Body of pancreas (tissue), 4 donors: ENCODE measurements at regions not wholly inside any gene's neighbourhood (a gene's known extent, or its start where the extent isn't known, plus 50 kb on each side); places are given as distances from the start of the nearest gene placed in this dataset.

ENCODE experiments used
- POLR2A ChIP-seq, 3 donors: fragments of 450-650 bp; IDR thresholded peaks; one replicate each; pipeline ENCODE4 v1.6.1; 2016; ENCODE audit warnings: antibody characterized with exemption in 3 of 3, mild to moderate bottlenecking in 2 of 3
- TF ChIP-seq, protein P1 (sequence below), 7 experiments: fragments of 450-650 bp in 4 of 7; fragments of 200-600 bp in 3 of 7; sonication (generic) in 3 of 7; IDR thresholded peaks; one replicate each; pipeline ENCODE4 v1.5.1; 2016 to 2019; ENCODE audit warnings: antibody characterized with exemption in 7 of 7

DNA sequence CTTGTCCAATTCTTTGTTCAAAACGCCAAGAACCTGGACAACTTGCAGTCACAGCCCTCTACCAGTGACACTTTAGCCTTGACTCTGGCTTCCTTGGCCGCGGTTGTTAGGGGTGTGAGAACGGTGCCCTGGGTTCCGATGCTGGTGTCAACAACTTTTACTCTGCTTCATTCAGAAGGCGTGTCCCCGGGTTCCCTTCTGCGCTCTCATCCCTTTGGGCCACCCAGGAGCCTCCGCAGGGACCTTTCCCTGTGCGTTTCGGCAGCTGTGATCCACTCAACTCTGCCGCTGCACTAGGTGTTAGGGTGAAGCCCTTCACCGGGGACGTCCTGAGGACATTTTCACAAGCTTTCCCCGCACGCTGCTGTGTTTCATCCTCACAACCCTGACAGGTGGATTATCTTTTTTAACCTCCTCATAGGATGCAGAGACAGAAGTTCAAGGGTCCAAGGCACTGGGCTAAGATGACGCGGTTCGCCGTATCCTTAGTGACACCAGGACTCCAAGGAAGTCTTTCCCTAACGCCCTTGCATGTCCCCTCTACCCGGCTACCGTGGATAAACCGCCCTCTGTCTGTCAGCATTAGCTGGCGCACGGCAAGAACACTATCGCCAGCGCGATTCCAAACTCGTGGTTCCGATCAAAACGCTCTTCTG is 133.5 kb upstream of the SHH start:
- TF ChIP-seq POLR2A (IDR thresholded peaks at IDR 0.05): no peak
- TF ChIP-seq, protein P1, sequence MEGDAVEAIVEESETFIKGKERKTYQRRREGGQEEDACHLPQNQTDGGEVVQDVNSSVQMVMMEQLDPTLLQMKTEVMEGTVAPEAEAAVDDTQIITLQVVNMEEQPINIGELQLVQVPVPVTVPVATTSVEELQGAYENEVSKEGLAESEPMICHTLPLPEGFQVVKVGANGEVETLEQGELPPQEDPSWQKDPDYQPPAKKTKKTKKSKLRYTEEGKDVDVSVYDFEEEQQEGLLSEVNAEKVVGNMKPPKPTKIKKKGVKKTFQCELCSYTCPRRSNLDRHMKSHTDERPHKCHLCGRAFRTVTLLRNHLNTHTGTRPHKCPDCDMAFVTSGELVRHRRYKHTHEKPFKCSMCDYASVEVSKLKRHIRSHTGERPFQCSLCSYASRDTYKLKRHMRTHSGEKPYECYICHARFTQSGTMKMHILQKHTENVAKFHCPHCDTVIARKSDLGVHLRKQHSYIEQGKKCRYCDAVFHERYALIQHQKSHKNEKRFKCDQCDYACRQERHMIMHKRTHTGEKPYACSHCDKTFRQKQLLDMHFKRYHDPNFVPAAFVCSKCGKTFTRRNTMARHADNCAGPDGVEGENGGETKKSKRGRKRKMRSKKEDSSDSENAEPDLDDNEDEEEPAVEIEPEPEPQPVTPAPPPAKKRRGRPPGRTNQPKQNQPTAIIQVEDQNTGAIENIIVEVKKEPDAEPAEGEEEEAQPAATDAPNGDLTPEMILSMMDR (IDR thresholded peaks at IDR 0.05): no peak
